ENCODE measurements at regions not wholly inside any gene's neighbourhood (a gene's known extent, or its start where the extent isn't known, plus 50 kb on each side); places are given as distances from the start of the nearest gene placed in this dataset.

DNA sequence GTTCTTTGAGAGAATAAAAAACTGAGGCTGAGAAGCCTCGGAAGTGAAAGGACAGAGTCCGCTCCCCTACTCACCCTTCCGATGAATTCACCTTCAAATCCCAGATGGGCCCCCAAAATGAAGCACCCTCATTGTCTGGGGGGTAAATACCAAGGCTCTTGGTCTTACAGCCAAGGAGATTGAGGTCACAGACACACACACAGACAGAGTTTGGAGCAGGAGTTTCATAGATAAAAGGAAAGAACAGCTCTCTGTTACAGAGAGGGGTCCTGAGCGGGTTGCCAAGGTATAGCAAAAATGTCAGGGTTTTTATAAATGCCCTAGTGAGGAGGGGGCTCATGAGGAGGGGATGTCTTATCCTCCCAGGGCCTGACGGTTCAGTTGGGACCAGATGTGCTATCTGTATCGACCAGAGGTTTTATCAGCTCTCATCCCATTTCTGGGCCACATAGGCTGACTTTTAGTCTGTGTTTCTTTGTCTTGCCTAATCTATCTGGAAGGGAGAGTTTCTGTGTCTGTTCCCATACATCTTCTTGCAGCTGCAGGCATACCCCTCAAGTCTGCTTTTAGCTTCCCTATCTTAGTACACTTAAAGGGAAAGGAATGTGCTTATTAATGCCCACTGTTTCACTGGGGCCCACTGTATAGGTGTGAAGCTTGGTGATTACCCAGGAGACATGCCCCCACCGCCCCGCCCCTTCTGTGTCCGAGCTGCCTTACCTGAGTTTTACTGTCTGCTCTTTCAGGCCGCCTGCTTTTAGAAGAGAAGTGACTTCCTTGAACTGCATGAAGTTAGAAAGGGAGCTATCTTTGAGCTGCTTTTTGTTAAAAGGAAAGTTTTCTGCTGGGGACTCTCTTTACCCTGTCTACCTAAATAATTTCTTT is 66.8 kb upstream of the ATP11B start:
- no peak for DNase-seq
- TF ChIP-seq CTCF (conservative IDR thresholded peaks at IDR 0.05), result no peak
- Histone ChIP-seq H3K27me3 (ENCODE audit: control insufficient read depth, insufficient read depth, low read length, poor library complexity, severe bottlenecking) (peaks cover 36% of the 10 kb centered on the region), H3K4me1 (ENCODE audit: control insufficient read depth, insufficient read depth, low read length) (peaks cover 12% of the 10 kb centered on the region), H3K27ac (ENCODE audit: low read depth, low read length) (peak overlapping the region; percentile 70), H3K36me3 (ENCODE audit: control insufficient read depth, insufficient read depth, low read length) (no peaks in the 10 kb centered on the region), H3K9ac (ENCODE audit: extremely low read depth, low read length, poor library complexity, severe bottlenecking) (peak overlapping the region; percentile 26), H3K4me3 (ENCODE audit: low read length) (no peak overlapping the region), H3K9me3 (ENCODE audit: control insufficient read depth, low read length) (peaks cover 6% of the 10 kb centered on the region)
- Mint-ChIP-seq H3K27ac (no peak overlapping the region), H3K4me3 (no peak overlapping the region), H3K4me1 (peaks cover 13% of the 10 kb centered on the region), H3K36me3 (ENCODE audit: low read depth) (no peaks in the 10 kb centered on the region), H3K27me3 (ENCODE audit: insufficient read depth) (peaks cover 54% of the 10 kb centered on the region), H3K9me3 (no peaks in the 10 kb centered on the region)
- WGBS, 2 experiments (ENCODE audit: insufficient coverage in 1 of 2, insufficient read length in 1 of 2), result 85 to 88% methylated on average over 6 to 10 of the region's 10 CpGs

GRCh38 chr3:182728238-182728637 is 65.1 kb upstream of the ATP11B start:
- H3K9me3 ChIP-seq (ENCODE audit: control insufficient read depth, low read length), result no peaks in the 10 kb centered on the region
- peaks cover 12% of the 10 kb centered on the region for H3K4me1 ChIP-seq (ENCODE audit: control insufficient read depth, insufficient read depth, low read length)
- no peak overlapping the region for H3K4me3 ChIP-seq (ENCODE audit: low read length)
- H3K36me3 ChIP-seq (ENCODE audit: control insufficient read depth, insufficient read depth, low read length), result no peaks in the 10 kb centered on the region
- Mint-ChIP-seq H3K27me3 (ENCODE audit: insufficient read depth) (peaks cover 40% of the 10 kb centered on the region), H3K4me3 (no peak overlapping the region), H3K9me3 (no peaks in the 10 kb centered on the region), H3K4me1 (peaks cover 18% of the 10 kb centered on the region), H3K27ac (no peak overlapping the region), H3K36me3 (ENCODE audit: low read depth) (no peaks in the 10 kb centered on the region)
- 91 to 100% methylated on average over 3 of the region's 3 CpGs for WGBS, 2 experiments (ENCODE audit: insufficient coverage in 1 of 2, insufficient read length in 1 of 2)
- no peak for TF ChIP-seq CTCF (conservative IDR thresholded peaks at IDR 0.05)
- H3K9ac ChIP-seq (ENCODE audit: extremely low read depth, low read length, poor library complexity, severe bottlenecking), result no peak overlapping the region
- DNase-seq, result no peak
- no peak overlapping the region for H3K27ac ChIP-seq (ENCODE audit: low read depth, low read length)
- peaks cover 22% of the 10 kb centered on the region for H3K27me3 ChIP-seq (ENCODE audit: control insufficient read depth, insufficient read depth, low read length, poor library complexity, severe bottlenecking)

GRCh38 chr3:182729903-182730674 is 63.2 kb upstream of the ATP11B start:
- H3K27ac ChIP-seq (ENCODE audit: low read depth, low read length), result no peak overlapping the region
- WGBS, 2 experiments (ENCODE audit: insufficient coverage in 1 of 2, insufficient read length in 1 of 2), result 89 to 92% methylated on average over 10 to 19 of the region's 19 CpGs
- Mint-ChIP-seq H3K4me1 (peaks cover 18% of the 10 kb centered on the region), H3K4me3 (no peak overlapping the region), H3K27ac (no peak overlapping the region), H3K27me3 (ENCODE audit: insufficient read depth) (peaks cover 29% of the 10 kb centered on the region), H3K9me3 (no peaks in the 10 kb centered on the region), H3K36me3 (ENCODE audit: low read depth) (no peaks in the 10 kb centered on the region)
- no peaks in the 10 kb centered on the region for H3K9me3 ChIP-seq (ENCODE audit: control insufficient read depth, low read length)
- TF ChIP-seq CTCF (conservative IDR thresholded peaks at IDR 0.05), result no peak
- no peak overlapping the region for H3K9ac ChIP-seq (ENCODE audit: extremely low read depth, low read length, poor library complexity, severe bottlenecking)
- peaks cover 12% of the 10 kb centered on the region for H3K4me1 ChIP-seq (ENCODE audit: control insufficient read depth, insufficient read depth, low read length)
- no peak for DNase-seq
- H3K36me3 ChIP-seq (ENCODE audit: control insufficient read depth, insufficient read depth, low read length), result no peaks in the 10 kb centered on the region
- H3K27me3 ChIP-seq (ENCODE audit: control insufficient read depth, insufficient read depth, low read length, poor library complexity, severe bottlenecking), result peaks cover 4% of the 10 kb centered on the region
- no peak overlapping the region for H3K4me3 ChIP-seq (ENCODE audit: low read length)
